Upper lobe of left lung (tissue), 6 donors: ENCODE measurements at regions not wholly inside any gene's neighbourhood (a gene's known extent, or its start where the extent isn't known, plus 50 kb on each side); places are given as distances from the start of the nearest gene placed in this dataset.
A peak's percentile ranks its signal among the peaks of the same experiment; 100 is the strongest.

Source experiments
- ATAC-seq, 2 donors: fragments of 200-7000 bp; cut with Tn5 transposase; one replicate each; pipeline ENCODE4 v1.9.1; 2022; ENCODE audit warnings: mild to moderate bottlenecking in 2 of 2, moderate library complexity in 2 of 2; ENCODE audit not compliant: low FRiP score in 2 of 2
- DNase-seq, 2 donors: peaks; one replicate each; pipeline ENCODE4 v3.0.0-alpha.2; 2019 to 2020
- H3K27ac ChIP-seq, 4 donors: fragments of 200-600 bp; sonication (generic); one replicate each; pipeline ENCODE4 v1.5.1; 2016 to 2019
- H3K27me3 ChIP-seq, 4 donors: fragments of 200-600 bp; sonication (generic); one replicate each; pipeline ENCODE4 v1.5.1; 2017 to 2019
- H3K36me3 ChIP-seq, 4 donors: fragments of 200-600 bp; sonication (generic); one replicate each; pipeline ENCODE4 v1.5.1; 2016 to 2019
- H3K4me1 ChIP-seq, 4 donors: fragments of 200-600 bp; sonication (generic); one replicate each; pipeline ENCODE4 v1.5.1; 2018 to 2019
- H3K4me3 ChIP-seq, 4 donors: fragments of 200-600 bp; sonication (generic); one replicate each; pipeline ENCODE4 v1.5.1; 2017 to 2019; ENCODE audit warnings: mild to moderate bottlenecking in 2 of 4, moderate library complexity in 1 of 4
- H3K9me3 ChIP-seq, 4 donors: fragments of 200-600 bp; sonication (generic); one replicate each; pipeline ENCODE4 v1.5.1; 2018 to 2019
- EP300 ChIP-seq, 4 donors: sonication (generic); formaldehyde crosslinking; IDR thresholded peaks; one replicate each; pipeline ENCODE4 v1.5.1; 2017; ENCODE audit warnings: antibody characterized with exemption in 4 of 4, control low read depth in 2 of 4
- POLR2A ChIP-seq, 4 donors: fragments of 450-650 bp; IDR thresholded peaks; one replicate each; pipeline ENCODE4 v1.5.1; 2016 to 2017; ENCODE audit warnings: antibody characterized with exemption in 4 of 4, mild to moderate bottlenecking in 2 of 4
- POLR2AphosphoS5 ChIP-seq, 2 donors: sonication (generic); formaldehyde crosslinking; IDR thresholded peaks; one replicate each; pipeline ENCODE4 v1.5.1; 2017; ENCODE audit warnings: antibody characterized with exemption in 2 of 2
- WGBS, 2 donors: methylation state at CpG; one replicate each; pipeline ENCODE4 v1.1.5; 2017 to 2018; 5-methylcytosine and 5-hydroxymethylcytosine counted together
- TF ChIP-seq, protein P1 (sequence below), 6 experiments: fragments of 450-650 bp in 4 of 6; fragments of 200-600 bp in 2 of 6; sonication (generic) in 2 of 6; IDR thresholded peaks; one replicate each; pipeline ENCODE4 v1.5.1; 2016 to 2019; ENCODE audit warnings: antibody characterized with exemption in 6 of 6
- donor health status: DM: no; HTN: no; CAD: no; lungs with moderate emphysema.
- donor health status: DM: no; HTN: yes; CAD: no; lungs with severe emphysema.

DNA sequence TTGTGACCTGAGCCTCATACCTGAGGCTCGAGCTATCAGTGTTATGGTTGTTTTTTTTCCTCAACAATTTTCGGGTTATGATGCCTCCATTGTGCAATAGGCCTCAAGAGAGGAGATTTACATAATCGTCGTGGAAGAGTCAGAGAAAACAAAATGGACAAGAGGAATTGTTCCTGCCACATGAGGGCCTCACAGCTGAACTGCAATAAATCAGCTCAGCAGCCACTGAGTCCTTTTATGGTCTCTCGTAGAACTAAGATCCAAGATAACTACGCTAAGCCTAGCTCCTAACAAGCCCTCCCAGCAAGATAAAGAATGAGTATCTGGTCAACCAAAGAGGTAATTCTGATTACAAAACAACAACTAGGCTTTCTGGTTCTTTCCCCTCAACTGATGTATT, 336.8 kb downstream of the WDR11 start:
- H3K27ac ChIP-seq = no peak overlapping the region
- no peaks in the 10 kb centered on the region for H3K27me3 ChIP-seq
- no peak for ATAC-seq
- H3K36me3 ChIP-seq = no peaks in the 10 kb centered on the region
- TF ChIP-seq EP300 (IDR thresholded peaks at IDR 0.05) = no peak
- TF ChIP-seq POLR2AphosphoS5 (IDR thresholded peaks at IDR 0.05) = no peak
- TF ChIP-seq, protein P1, sequence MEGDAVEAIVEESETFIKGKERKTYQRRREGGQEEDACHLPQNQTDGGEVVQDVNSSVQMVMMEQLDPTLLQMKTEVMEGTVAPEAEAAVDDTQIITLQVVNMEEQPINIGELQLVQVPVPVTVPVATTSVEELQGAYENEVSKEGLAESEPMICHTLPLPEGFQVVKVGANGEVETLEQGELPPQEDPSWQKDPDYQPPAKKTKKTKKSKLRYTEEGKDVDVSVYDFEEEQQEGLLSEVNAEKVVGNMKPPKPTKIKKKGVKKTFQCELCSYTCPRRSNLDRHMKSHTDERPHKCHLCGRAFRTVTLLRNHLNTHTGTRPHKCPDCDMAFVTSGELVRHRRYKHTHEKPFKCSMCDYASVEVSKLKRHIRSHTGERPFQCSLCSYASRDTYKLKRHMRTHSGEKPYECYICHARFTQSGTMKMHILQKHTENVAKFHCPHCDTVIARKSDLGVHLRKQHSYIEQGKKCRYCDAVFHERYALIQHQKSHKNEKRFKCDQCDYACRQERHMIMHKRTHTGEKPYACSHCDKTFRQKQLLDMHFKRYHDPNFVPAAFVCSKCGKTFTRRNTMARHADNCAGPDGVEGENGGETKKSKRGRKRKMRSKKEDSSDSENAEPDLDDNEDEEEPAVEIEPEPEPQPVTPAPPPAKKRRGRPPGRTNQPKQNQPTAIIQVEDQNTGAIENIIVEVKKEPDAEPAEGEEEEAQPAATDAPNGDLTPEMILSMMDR (IDR thresholded peaks at IDR 0.05) = peak in 1 of 6 experiments; percentile 9
- no peak for TF ChIP-seq POLR2A (IDR thresholded peaks at IDR 0.05)
- H3K4me1 ChIP-seq = no peaks in the 10 kb centered on the region
- no peak for DNase-seq
- H3K4me3 ChIP-seq = no peak overlapping the region
- no peaks in the 10 kb centered on the region for H3K9me3 ChIP-seq
- 44 to 45% methylated on average over 6 of the region's 6 CpGs for WGBS, 2 donors

DNA sequence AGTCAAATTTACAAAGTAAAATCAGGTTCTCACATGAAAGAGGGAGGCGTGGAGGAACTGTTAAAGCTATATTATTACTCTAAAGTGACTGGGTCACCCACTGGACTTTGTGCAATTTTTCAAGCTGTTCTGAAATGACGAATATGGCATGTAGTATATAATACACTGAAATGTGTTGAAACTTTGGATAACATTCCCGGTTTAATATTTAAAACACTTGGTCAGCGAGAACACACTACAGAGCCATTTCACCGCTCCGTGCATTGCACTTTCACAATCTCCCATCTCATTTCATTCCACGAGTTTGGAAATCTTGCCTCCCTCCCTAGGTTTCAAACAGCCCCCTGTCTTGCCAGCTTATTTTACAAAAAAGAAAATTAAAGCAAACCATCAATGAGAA, 337.9 kb downstream of the WDR11 start:
- no peaks in the 10 kb centered on the region for H3K4me1 ChIP-seq
- H3K9me3 ChIP-seq = no peaks in the 10 kb centered on the region
- no peaks in the 10 kb centered on the region for H3K36me3 ChIP-seq
- no peak for DNase-seq
- no peak overlapping the region for H3K4me3 ChIP-seq
- no peak for TF ChIP-seq EP300 (IDR thresholded peaks at IDR 0.05)
- TF ChIP-seq, protein P1 (IDR thresholded peaks at IDR 0.05) = no peak
- no peak for TF ChIP-seq POLR2A (IDR thresholded peaks at IDR 0.05)
- TF ChIP-seq POLR2AphosphoS5 (IDR thresholded peaks at IDR 0.05) = no peak
- no peaks in the 10 kb centered on the region for H3K27me3 ChIP-seq
- no peak overlapping the region for H3K27ac ChIP-seq
- no peak for ATAC-seq
- 56 to 63% methylated on average over 7 of the region's 7 CpGs for WGBS, 2 donors

DNA sequence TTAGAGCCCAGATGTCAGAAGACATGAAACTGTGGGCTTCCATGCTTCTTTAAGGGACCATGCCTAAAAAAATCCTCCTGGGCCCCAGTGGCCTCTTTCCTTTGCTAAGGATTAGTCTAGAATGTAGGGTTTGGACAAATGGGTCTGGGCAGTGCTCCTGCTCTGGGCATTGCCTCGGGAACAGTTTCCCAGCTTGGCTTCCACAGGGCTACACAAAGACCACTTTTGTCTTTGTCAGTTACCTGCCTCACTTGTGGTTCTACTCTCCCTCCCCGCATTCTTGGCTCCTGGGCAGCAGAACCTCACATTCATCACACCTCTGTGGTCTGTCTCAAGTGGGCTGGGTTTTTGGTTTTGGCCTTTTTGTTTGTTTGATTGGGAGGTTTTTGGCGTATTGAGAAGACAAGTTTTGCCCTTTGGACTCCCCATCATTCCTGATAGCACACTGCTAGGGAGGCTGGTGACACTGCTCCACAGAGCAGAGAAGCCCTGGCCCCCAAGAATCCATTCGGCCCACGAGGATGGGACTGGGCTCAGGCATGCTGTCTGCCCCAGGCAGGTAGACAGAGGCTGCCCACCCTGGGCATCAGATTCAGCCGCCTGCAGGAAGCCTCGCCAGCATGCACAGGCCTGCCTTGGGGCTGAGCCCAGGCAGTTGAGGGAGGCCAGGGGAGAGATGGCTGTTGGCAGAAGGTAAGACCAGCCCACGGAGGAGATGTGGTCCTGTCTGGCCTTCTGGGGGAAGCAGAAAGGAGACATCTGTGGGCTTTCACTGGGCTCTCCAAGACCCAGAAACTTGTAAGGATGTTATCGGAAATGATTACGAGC, 343.7 kb downstream of the WDR11 start:
- no peaks in the 10 kb centered on the region for H3K4me1 ChIP-seq
- ATAC-seq (no peak), DNase-seq (peak in 1 of 2 donors; percentile 25)
- H3K9me3 ChIP-seq = no peaks in the 10 kb centered on the region
- no peaks in the 10 kb centered on the region for H3K27me3 ChIP-seq
- TF ChIP-seq POLR2AphosphoS5 (IDR thresholded peaks at IDR 0.05) (no peak), POLR2A (IDR thresholded peaks at IDR 0.05) (no peak)
- H3K4me3 ChIP-seq = no peak overlapping the region
- H3K27ac ChIP-seq = no peak overlapping the region
- 57 to 77% methylated on average over 8 to 10 of the region's 10 CpGs for WGBS, 2 donors
- no peaks in the 10 kb centered on the region for H3K36me3 ChIP-seq

DNA sequence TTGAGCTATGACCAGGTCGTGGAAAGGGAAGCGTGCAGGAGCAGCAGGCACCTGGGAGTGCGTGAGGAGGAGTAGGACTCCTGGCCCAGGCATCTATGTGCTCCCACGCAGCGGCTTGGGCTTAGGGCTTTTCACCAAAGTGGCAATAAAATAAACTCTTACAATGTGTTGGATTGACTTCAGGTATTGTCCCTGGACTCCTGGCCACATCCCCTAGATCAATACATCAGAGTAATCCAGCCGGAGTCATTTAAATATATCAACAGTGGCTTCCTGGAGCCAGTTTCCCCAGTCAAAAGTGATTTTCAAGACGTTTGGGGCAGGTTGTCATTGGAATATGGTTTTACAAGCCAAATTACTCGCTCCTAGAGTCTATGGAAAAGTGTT, 344.4 kb downstream of the WDR11 start:
- Histone ChIP-seq H3K9me3 (no peaks in the 10 kb centered on the region), H3K36me3 (no peaks in the 10 kb centered on the region), H3K4me1 (no peaks in the 10 kb centered on the region), H3K27me3 (no peaks in the 10 kb centered on the region), H3K4me3 (no peak overlapping the region), H3K27ac (no peak overlapping the region)
- 67 to 70% methylated on average over 8 of the region's 8 CpGs for WGBS, 2 donors
- ATAC-seq (no peak), DNase-seq (no peak)
- TF ChIP-seq, protein P1 (IDR thresholded peaks at IDR 0.05) = no peak
- no peak for TF ChIP-seq EP300 (IDR thresholded peaks at IDR 0.05)
- TF ChIP-seq POLR2A (IDR thresholded peaks at IDR 0.05) = no peak
- no peak for TF ChIP-seq POLR2AphosphoS5 (IDR thresholded peaks at IDR 0.05)

DNA sequence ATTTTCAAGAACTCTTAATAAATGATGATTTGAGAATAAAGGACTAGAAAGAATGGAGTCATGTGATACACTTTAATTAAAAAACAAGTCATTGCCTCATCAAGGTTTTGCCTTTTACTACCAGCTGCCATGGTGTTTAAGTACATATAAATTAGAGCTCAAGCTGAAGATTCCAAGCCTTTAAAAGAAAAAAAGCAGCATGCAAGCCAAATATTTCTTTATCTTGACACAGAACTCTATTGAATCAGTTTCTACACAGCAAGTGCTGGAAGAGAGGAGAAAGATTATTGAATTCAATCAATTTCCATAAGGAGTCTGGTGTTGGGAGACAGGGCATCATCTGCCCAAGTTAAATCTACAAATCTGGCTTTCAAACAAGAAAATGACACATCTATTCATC, 347.9 kb downstream of the WDR11 start:
- DNase-seq (no peak), ATAC-seq (no peak)
- H3K27me3 ChIP-seq = no peaks in the 10 kb centered on the region
- no peaks in the 10 kb centered on the region for H3K4me1 ChIP-seq
- H3K4me3 ChIP-seq = no peak overlapping the region
- H3K36me3 ChIP-seq = no peaks in the 10 kb centered on the region
- no peak overlapping the region for H3K27ac ChIP-seq
- H3K9me3 ChIP-seq = no peaks in the 10 kb centered on the region
- TF ChIP-seq POLR2AphosphoS5 (IDR thresholded peaks at IDR 0.05) (no peak), POLR2A (IDR thresholded peaks at IDR 0.05) (no peak), EP300 (IDR thresholded peaks at IDR 0.05) (no peak)
- TF ChIP-seq, protein P1 (IDR thresholded peaks at IDR 0.05) = no peak
